Astrocyte (in vitro differentiated cells and primary cell): ENCODE measurements at regions not wholly inside any gene's neighbourhood (a gene's known extent, or its start where the extent isn't known, plus 50 kb on each side); places are given as distances from the start of the nearest gene placed in this dataset.

Experiments
- DNase-seq: peaks from one replicate; pipeline ENCODE4 v3.0.0-alpha.2; 2010; ENCODE audit warnings: low read depth
- FAIRE-seq: peaks from 2 replicates; lab custom pipeline; 2011; peaks lifted over from hg19 to GRCh38; lab: Jason Lieb, UNC
- H2AFZ ChIP-seq: 2 replicates; pipeline ENCODE4 v1.6.0; 2012; ENCODE audit warnings: low read depth, low read length, inconsistent platforms
- H3K27ac ChIP-seq: 2 replicates; pipeline ENCODE4 v1.5.1; 2011; ENCODE audit warnings: low read depth, low read length, inconsistent platforms
- H3K27me3 ChIP-seq: 2 replicates; pipeline ENCODE4 v1.6.0; 2011; ENCODE audit warnings: low read length, inconsistent platforms; ENCODE audit not compliant: insufficient read depth
- H3K36me3 ChIP-seq: 2 replicates; pipeline ENCODE4 v1.5.1; 2011; ENCODE audit warnings: low read length, inconsistent platforms; ENCODE audit not compliant: insufficient read depth
- H3K4me1 ChIP-seq: 2 replicates; pipeline ENCODE4 v1.5.1; 2011; ENCODE audit warnings: low read length, inconsistent platforms; ENCODE audit not compliant: insufficient read depth
- H3K4me2 ChIP-seq: 2 replicates; pipeline ENCODE4 v1.6.0; 2012; ENCODE audit warnings: low read length, inconsistent platforms
- H3K4me3 ChIP-seq: 2 replicates; pipeline ENCODE4 v1.5.1; 2011; ENCODE audit warnings: low read depth, mild to moderate bottlenecking, low read length, inconsistent platforms; ENCODE audit not compliant: insufficient read depth
- H3K79me2 ChIP-seq: 2 replicates; pipeline ENCODE4 v1.6.0; 2012; ENCODE audit warnings: mild to moderate bottlenecking, low read length, inconsistent platforms; ENCODE audit not compliant: insufficient read depth
- H3K9ac ChIP-seq: 2 replicates; pipeline ENCODE4 v1.6.0; 2012; ENCODE audit warnings: mild to moderate bottlenecking, low read length, inconsistent platforms
- H3K9me3 ChIP-seq: 2 replicates; pipeline ENCODE4 v1.5.1; 2012; ENCODE audit warnings: low read depth, mild to moderate bottlenecking, low read length, inconsistent platforms; ENCODE audit not compliant: insufficient read depth
- H4K20me1 ChIP-seq: 2 replicates; pipeline ENCODE4 v1.6.0; 2012; ENCODE audit warnings: low read length, inconsistent platforms; ENCODE audit not compliant: insufficient read depth
- H3K27ac Mint-ChIP-seq: one replicate; pipeline ENCODE4 v1.8.0; 2021; ENCODE audit warnings: mild to moderate bottlenecking, mixed read lengths; ENCODE audit not compliant: unreplicated experiment
- H3K27me3 Mint-ChIP-seq: one replicate; pipeline ENCODE4 v1.8.0; 2021; ENCODE audit warnings: low read depth, mixed read lengths; ENCODE audit not compliant: unreplicated experiment
- H3K36me3 Mint-ChIP-seq: one replicate; pipeline ENCODE4 v1.8.0; 2021; ENCODE audit warnings: low read depth, mixed read lengths; ENCODE audit not compliant: unreplicated experiment
- H3K4me1 Mint-ChIP-seq: one replicate; pipeline ENCODE4 v1.8.0; 2021; ENCODE audit warnings: low read depth, mixed read lengths; ENCODE audit not compliant: unreplicated experiment
- H3K4me3 Mint-ChIP-seq: one replicate; pipeline ENCODE4 v1.8.0; 2021; ENCODE audit warnings: mild to moderate bottlenecking, moderate library complexity, mixed read lengths; ENCODE audit not compliant: unreplicated experiment
- H3K9me3 Mint-ChIP-seq: one replicate; pipeline ENCODE4 v1.8.0; 2021; ENCODE audit warnings: mild to moderate bottlenecking, mixed read lengths; ENCODE audit not compliant: unreplicated experiment
- EZH2 ChIP-seq: IDR thresholded peaks from 2 replicates; pipeline ENCODE4 v1.6.1; 2012; ENCODE audit warnings: mild to moderate bottlenecking, low read length, inconsistent platforms; ENCODE audit not compliant: insufficient read depth
- TF ChIP-seq, protein P1 (sequence below): IDR thresholded peaks from 2 replicates; pipeline ENCODE4 v1.5.1; 2011; ENCODE audit warnings: low read depth, mild to moderate bottlenecking, inconsistent platforms, low read length, moderate library complexity; ENCODE audit not compliant: insufficient read depth

DNA sequence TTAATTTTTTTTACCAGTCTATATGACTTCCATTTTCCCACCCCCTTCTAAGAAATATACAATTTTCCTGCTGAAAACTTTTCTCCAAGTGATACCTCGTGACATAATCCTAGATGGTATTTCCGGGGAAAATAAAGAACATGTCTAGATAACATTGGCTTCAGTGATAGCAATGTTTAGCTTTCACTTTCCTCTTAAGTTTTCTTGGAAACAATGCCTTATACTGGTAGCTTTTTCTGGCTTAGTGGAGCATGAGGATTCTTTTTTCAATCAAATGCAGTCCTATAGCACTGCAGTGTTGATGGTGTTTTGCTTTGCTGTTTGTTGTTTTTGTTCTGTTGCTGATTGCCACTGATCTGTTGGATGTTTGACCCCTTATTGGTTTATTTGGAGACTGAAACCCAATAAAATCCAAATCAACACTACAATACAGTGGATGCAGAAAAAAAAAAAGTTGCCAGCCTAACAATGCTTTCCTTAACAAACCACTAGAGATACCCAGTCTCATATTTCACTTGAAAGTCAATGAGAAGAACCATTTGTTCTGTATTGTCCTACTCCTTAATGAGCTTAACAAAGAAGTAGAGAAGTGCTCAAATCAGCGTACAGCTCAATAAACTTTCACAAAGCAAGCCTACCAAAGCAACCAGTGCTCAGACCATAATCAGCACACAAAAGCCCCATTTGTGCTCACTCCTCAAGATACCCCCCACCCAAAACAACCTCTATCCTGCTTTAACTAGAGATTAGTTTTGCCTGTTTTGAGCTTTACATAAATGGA, 74.2 kb upstream of the GRAMD2B start:
- Histone ChIP-seq H3K4me2 (peak overlapping the region; percentile 35), H4K20me1 (no peaks in the 10 kb centered on the region), H2AFZ (peak overlapping the region; percentile 14)

DNA sequence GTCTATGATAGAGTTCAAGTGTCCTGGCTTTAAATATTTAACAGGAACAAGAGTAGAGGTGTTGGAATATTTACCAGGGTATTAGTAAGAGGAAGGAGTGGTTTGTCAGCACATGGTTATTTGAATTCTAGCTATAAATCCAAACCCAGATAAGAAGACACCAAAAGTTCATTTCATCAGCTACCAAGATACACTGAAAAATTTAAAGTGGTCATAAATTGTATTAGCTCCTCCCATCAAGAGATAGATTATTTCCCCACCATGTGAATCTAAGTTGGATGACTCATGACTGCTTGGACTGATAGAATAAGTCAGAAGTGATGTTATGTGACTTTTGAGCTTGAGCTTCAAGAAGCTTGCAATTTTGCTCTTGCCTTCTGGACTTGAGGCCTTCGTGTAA, 72.1 kb upstream of the GRAMD2B start:
- H3K4me3 ChIP-seq, result no peak overlapping the region
- peak; percentile 77 for DNase-seq
- no peaks in the 10 kb centered on the region for H3K36me3 Mint-ChIP-seq
- no peak overlapping the region for H3K9ac ChIP-seq
- H2AFZ ChIP-seq, result no peak overlapping the region
- H3K9me3 ChIP-seq, result no peaks in the 10 kb centered on the region
- H3K4me3 Mint-ChIP-seq, result no peak overlapping the region
- H4K20me1 ChIP-seq, result no peaks in the 10 kb centered on the region
- H3K4me1 Mint-ChIP-seq, result peaks cover 40% of the 10 kb centered on the region
- H3K9me3 Mint-ChIP-seq, result no peaks in the 10 kb centered on the region
- H3K27ac ChIP-seq, result no peak overlapping the region
- TF ChIP-seq, protein P1, sequence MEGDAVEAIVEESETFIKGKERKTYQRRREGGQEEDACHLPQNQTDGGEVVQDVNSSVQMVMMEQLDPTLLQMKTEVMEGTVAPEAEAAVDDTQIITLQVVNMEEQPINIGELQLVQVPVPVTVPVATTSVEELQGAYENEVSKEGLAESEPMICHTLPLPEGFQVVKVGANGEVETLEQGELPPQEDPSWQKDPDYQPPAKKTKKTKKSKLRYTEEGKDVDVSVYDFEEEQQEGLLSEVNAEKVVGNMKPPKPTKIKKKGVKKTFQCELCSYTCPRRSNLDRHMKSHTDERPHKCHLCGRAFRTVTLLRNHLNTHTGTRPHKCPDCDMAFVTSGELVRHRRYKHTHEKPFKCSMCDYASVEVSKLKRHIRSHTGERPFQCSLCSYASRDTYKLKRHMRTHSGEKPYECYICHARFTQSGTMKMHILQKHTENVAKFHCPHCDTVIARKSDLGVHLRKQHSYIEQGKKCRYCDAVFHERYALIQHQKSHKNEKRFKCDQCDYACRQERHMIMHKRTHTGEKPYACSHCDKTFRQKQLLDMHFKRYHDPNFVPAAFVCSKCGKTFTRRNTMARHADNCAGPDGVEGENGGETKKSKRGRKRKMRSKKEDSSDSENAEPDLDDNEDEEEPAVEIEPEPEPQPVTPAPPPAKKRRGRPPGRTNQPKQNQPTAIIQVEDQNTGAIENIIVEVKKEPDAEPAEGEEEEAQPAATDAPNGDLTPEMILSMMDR, result no peak
- H3K79me2 ChIP-seq, result no peaks in the 10 kb centered on the region
- H3K36me3 ChIP-seq, result no peaks in the 10 kb centered on the region
- no peak overlapping the region for H3K4me2 ChIP-seq
- no peaks in the 10 kb centered on the region for H3K27me3 ChIP-seq
- H3K4me1 ChIP-seq, result peaks cover 31% of the 10 kb centered on the region
- H3K27ac Mint-ChIP-seq, result peak overlapping the region; percentile 51
- H3K27me3 Mint-ChIP-seq, result no peaks in the 10 kb centered on the region
- peak; percentile 82 for FAIRE-seq

More for the DNA sequence above, 74.2 kb upstream of the GRAMD2B start:
- DNase-seq, result peak; percentile 31
- FAIRE-seq, result no peak
- no peak overlapping the region for H3K27ac Mint-ChIP-seq
- Histone ChIP-seq H3K36me3 (no peaks in the 10 kb centered on the region), H3K9ac (no peak overlapping the region), H3K79me2 (no peaks in the 10 kb centered on the region), H3K27me3 (no peaks in the 10 kb centered on the region), H3K27ac (no peak overlapping the region), H3K4me1 (peaks cover 21% of the 10 kb centered on the region), H3K9me3 (no peaks in the 10 kb centered on the region), H3K4me3 (no peak overlapping the region)
- peaks cover 28% of the 10 kb centered on the region for H3K4me1 Mint-ChIP-seq
- H3K4me3 Mint-ChIP-seq, result no peak overlapping the region
- no peaks in the 10 kb centered on the region for H3K9me3 Mint-ChIP-seq
- no peak for TF ChIP-seq EZH2
- TF ChIP-seq, protein P1, result no peak
- no peaks in the 10 kb centered on the region for H3K27me3 Mint-ChIP-seq
- H3K36me3 Mint-ChIP-seq, result no peaks in the 10 kb centered on the region
